ENCODE measurements at regions not wholly inside any gene's neighbourhood (a gene's known extent, or its start where the extent isn't known, plus 50 kb on each side); places are given as distances from the start of the nearest gene placed in this dataset.

- DNase-seq (ENCODE audit: extremely low read depth, low read depth), result no peak
- TF ChIP-seq CTCF (IDR thresholded peaks at IDR 0.05; ENCODE audit: low read depth, low read length), result no peak
Observed at GRCh38 chr3:73706771-73707170, 82.0 kb upstream of the PDZRN3 start.

GRCh38 chr3:73705792-73706191 is 81.1 kb upstream of the PDZRN3 start:
- no peak for DNase-seq (ENCODE audit: extremely low read depth, low read depth)
- no peak for TF ChIP-seq CTCF (IDR thresholded peaks at IDR 0.05; ENCODE audit: low read depth, low read length)

GRCh38 chr3:73699327-73699726 is 74.6 kb upstream of the PDZRN3 start:
- TF ChIP-seq CTCF (IDR thresholded peaks at IDR 0.05; ENCODE audit: low read depth, low read length), result no peak
- DNase-seq (ENCODE audit: extremely low read depth, low read depth), result no peak

GRCh38 chr3:73697020-73697419 is 72.3 kb upstream of the PDZRN3 start:
- no peak for DNase-seq (ENCODE audit: extremely low read depth, low read depth)
- TF ChIP-seq CTCF (IDR thresholded peaks at IDR 0.05; ENCODE audit: low read depth, low read length), result no peak

GRCh38 chr3:73695841-73696240 is 71.1 kb upstream of the PDZRN3 start:
- DNase-seq (ENCODE audit: extremely low read depth, low read depth), result no peak
- TF ChIP-seq CTCF (IDR thresholded peaks at IDR 0.05; ENCODE audit: low read depth, low read length), result no peak

- TF ChIP-seq CTCF (IDR thresholded peaks at IDR 0.05; ENCODE audit: low read depth, low read length), result no peak
- no peak for DNase-seq (ENCODE audit: extremely low read depth, low read depth)
Observed at GRCh38 chr3:73694983-73695757, 70.4 kb upstream of the PDZRN3 start.

- no peak for TF ChIP-seq CTCF (IDR thresholded peaks at IDR 0.05; ENCODE audit: low read depth, low read length)
- no peak for DNase-seq (ENCODE audit: extremely low read depth, low read depth)
Observed at GRCh38 chr3:73687106-73688004, 62.6 kb upstream of the PDZRN3 start.
